MCF 10A (cell line): ENCODE measurements at regions not wholly inside any gene's neighbourhood (a gene's known extent, or its start where the extent isn't known, plus 50 kb on each side); places are given as distances from the start of the nearest gene placed in this dataset.

Source experiments
- BruUV-seq: library from RNA; stranded (reverse); fragments of 400-500 nt; replicated peaks from 2 replicates; lab custom pipeline; 2021; lab: Mats Ljungman, UMichigan
- CTCF ChIA-PET: fragments of 300-600 bp; sonication (Branson Sonifier 250); formaldehyde crosslinking; extraction: SDS; loops from one replicate; lab custom pipeline; 2021; ENCODE audit warnings: antibody characterized with exemption, inconsistent platforms; lab: Yijun Ruan, JAX
- POLR2A ChIA-PET: fragments of 300-600, 350-650 bp; sonication (Branson Sonifier 250); formaldehyde crosslinking; extraction: SDS; loops from one replicate; lab custom pipeline; 2020; ENCODE audit warnings: antibody characterized with exemption, inconsistent platforms; lab: Yijun Ruan, JAX
- DNase-seq: peaks from one replicate; pipeline ENCODE4 v3.0.0-alpha.2; 2018; ENCODE audit not compliant: unreplicated experiment
- H3K27ac Mint-ChIP-seq: one replicate; pipeline ENCODE4 v1.8.0; 2022; ENCODE audit warnings: mild to moderate bottlenecking, low read depth, mixed read lengths; ENCODE audit not compliant: unreplicated experiment
- H3K27me3 Mint-ChIP-seq: one replicate; pipeline ENCODE4 v1.8.0; 2022; ENCODE audit warnings: mixed read lengths; ENCODE audit not compliant: insufficient read depth, unreplicated experiment
- H3K36me3 Mint-ChIP-seq: one replicate; pipeline ENCODE4 v1.8.0; 2022; ENCODE audit warnings: mild to moderate bottlenecking, moderate library complexity, mixed read lengths; ENCODE audit not compliant: insufficient read depth, unreplicated experiment
- H3K4me1 Mint-ChIP-seq: one replicate; pipeline ENCODE4 v1.8.0; 2022; ENCODE audit warnings: mixed read lengths; ENCODE audit not compliant: insufficient read depth, unreplicated experiment
- H3K4me3 Mint-ChIP-seq: one replicate; pipeline ENCODE4 v1.8.0; 2022; ENCODE audit warnings: mild to moderate bottlenecking, moderate library complexity, mixed read lengths; ENCODE audit not compliant: unreplicated experiment
- H3K9me3 Mint-ChIP-seq: one replicate; pipeline ENCODE4 v1.8.0; 2022; ENCODE audit warnings: mixed read lengths; ENCODE audit not compliant: unreplicated experiment
- intact Hi-C: fragments of 100-400 bp; cut with micrococcal nuclease; formaldehyde crosslinking; loops from 2 replicates; pipeline ENCODE4 v1.14.1; 2022
- TF ChIP-seq, protein P1 (sequence below): fragments of 200-600 bp; IDR thresholded peaks from one replicate; pipeline ENCODE4 v1.8.0; 2022; ENCODE audit warnings: antibody characterized with exemption, mild to moderate bottlenecking; ENCODE audit not compliant: unreplicated experiment

DNA sequence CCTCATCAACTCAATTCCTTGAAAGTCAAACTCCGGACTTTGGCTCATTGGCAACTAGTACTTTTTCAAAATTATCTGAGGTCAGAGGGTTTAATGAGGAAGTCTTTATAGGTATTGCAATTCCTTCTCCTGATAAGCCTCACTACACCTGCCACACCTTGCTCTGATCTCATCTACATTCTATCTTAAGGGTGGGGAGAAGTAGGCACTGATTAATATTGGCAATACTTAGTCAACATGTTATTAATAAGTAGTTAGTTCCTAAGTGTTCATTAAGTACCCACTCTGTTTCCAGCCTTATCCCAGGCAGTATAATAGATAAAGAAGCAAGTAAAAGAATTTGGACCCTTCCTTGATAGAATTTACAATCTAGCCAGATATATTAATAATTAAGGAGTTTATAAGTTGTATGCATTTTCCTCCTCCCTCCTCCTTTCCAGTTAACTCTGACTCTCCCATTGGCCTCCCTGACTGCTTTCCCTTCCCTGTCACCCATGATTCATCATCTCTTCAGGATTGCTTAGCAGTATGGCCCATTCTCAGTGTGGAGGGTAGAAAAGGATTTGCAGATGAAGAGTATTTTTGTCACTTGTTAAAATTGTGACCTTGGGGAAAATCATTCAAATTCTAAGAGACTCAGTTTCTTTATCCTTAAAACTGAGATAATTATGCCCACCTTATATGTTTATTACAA, 231.0 kb upstream of the ATP2B1 start:
- Mint-ChIP-seq H3K9me3 (no peaks in the 10 kb centered on the region), H3K36me3 (no peaks in the 10 kb centered on the region)
- BruUV-seq = no TSS peak

DNA sequence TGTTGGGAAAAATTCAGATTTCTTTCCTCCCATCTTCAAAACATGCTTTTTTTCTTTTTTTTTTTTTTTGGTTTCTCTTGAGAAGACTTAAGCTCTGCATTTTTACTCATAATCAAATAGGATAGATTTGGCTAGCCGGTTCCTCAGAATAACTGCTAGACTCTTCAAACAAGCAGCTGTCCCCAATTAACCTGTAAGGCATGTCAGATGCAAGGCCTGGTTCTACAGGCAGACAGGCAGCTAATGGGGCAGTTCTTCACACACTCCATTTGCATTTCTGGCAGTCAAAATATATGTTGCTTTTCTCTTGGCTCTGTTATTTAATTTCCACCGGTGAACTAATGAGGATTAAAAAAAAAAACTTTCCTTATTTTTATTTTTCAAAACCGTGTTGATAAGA, 228.0 kb upstream of the ATP2B1 start:
- no peak overlapping the region for H3K27ac Mint-ChIP-seq
- CTCF ChIA-PET = interaction anchor here (0.6 to 1.1 kb wide), 4 partner anchors 172 to 1042 kb away, joined by 3 to 4 read pairs (median 3); no protein-coding TSS in a partner anchor
- BruUV-seq = no TSS peak
- TF ChIP-seq, protein P1, sequence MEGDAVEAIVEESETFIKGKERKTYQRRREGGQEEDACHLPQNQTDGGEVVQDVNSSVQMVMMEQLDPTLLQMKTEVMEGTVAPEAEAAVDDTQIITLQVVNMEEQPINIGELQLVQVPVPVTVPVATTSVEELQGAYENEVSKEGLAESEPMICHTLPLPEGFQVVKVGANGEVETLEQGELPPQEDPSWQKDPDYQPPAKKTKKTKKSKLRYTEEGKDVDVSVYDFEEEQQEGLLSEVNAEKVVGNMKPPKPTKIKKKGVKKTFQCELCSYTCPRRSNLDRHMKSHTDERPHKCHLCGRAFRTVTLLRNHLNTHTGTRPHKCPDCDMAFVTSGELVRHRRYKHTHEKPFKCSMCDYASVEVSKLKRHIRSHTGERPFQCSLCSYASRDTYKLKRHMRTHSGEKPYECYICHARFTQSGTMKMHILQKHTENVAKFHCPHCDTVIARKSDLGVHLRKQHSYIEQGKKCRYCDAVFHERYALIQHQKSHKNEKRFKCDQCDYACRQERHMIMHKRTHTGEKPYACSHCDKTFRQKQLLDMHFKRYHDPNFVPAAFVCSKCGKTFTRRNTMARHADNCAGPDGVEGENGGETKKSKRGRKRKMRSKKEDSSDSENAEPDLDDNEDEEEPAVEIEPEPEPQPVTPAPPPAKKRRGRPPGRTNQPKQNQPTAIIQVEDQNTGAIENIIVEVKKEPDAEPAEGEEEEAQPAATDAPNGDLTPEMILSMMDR = no peak
- H3K4me1 Mint-ChIP-seq = no peaks in the 10 kb centered on the region
- no peak overlapping the region for H3K4me3 Mint-ChIP-seq
- POLR2A ChIA-PET = interaction anchor here (1.9 kb wide), 1 partner anchor 12 kb away, joined by 8 read pairs; no protein-coding TSS in a partner anchor
- intact Hi-C loops = no loop called here
- H3K9me3 Mint-ChIP-seq = no peaks in the 10 kb centered on the region
- no peak for DNase-seq
- H3K36me3 Mint-ChIP-seq = no peaks in the 10 kb centered on the region
- H3K27me3 Mint-ChIP-seq = no peaks in the 10 kb centered on the region

More for the DNA sequence above, 231.0 kb upstream of the ATP2B1 start:
- ChIA-PET CTCF (no interaction called here), POLR2A (no interaction called here)
- no peak for DNase-seq
- Mint-ChIP-seq H3K4me3 (no peak overlapping the region), H3K27ac (no peak overlapping the region), H3K27me3 (no peaks in the 10 kb centered on the region), H3K4me1 (peaks cover 9% of the 10 kb centered on the region)
- TF ChIP-seq, protein P1 = no peak
- intact Hi-C loops = no loop called here

DNA sequence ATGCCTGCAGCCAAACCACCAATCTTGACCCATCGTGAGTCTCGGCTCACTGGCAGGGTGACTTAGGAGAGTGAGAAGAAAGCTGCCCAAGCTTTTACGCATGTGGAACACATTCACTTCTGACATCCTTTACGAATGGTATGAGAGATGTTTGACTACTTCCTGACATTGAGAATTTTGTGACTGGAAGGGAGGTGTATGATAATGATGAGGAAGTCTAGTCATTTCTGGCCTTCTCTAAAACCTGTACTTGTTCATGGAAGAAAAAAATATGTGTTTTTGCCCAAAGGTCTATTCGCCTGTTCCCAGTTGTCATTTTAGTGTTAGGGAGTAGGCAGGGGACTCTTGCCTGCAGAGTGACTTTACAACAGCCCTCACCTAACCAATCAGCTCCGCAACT, 227.2 kb upstream of the ATP2B1 start:
- TF ChIP-seq, protein P1 = no peak
- H3K9me3 Mint-ChIP-seq = no peaks in the 10 kb centered on the region
- no peak for DNase-seq
- intact Hi-C loops = no loop called here
- H3K27ac Mint-ChIP-seq = no peak overlapping the region
- H3K4me1 Mint-ChIP-seq = no peaks in the 10 kb centered on the region
- CTCF ChIA-PET = interaction anchor here (0.6 to 1.1 kb wide), 4 partner anchors 172 to 1042 kb away, joined by 3 to 4 read pairs (median 3); no protein-coding TSS in a partner anchor
- BruUV-seq = no TSS peak
- H3K36me3 Mint-ChIP-seq = no peaks in the 10 kb centered on the region
- POLR2A ChIA-PET = interaction anchor here (1.9 kb wide), 1 partner anchor 13 kb away, joined by 8 read pairs; no protein-coding TSS in a partner anchor
- no peak overlapping the region for H3K4me3 Mint-ChIP-seq
- no peaks in the 10 kb centered on the region for H3K27me3 Mint-ChIP-seq

DNA sequence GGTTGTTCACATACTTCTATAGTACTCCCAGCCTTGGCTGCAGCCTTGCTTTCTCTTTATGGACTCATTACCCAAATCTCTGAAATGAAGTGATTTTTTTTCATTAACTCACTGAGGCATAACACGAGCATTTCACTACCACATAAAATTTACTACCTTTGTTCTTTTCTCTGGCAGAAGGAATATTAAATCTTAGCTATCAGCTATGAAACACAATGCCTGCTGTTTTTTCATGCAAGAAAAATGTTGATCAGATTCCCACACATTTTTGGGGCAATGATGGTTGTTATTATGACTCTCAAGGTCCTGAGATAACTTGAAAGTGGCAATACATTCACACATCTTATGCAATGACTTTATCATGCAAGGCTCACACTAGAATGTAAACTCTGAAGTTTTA, 225.3 kb upstream of the ATP2B1 start:
- Mint-ChIP-seq H3K27me3 (no peaks in the 10 kb centered on the region), H3K36me3 (no peaks in the 10 kb centered on the region), H3K4me1 (no peaks in the 10 kb centered on the region), H3K9me3 (no peaks in the 10 kb centered on the region), H3K4me3 (no peak overlapping the region), H3K27ac (no peak overlapping the region)
- BruUV-seq = no TSS peak
- CTCF ChIA-PET = interaction anchor here (0.7 kb wide), 1 partner anchor 224 kb away, joined by 3 read pairs; no protein-coding TSS in a partner anchor
- intact Hi-C loops = no loop called here
- no peak for DNase-seq
- POLR2A ChIA-PET = interaction anchor here (2.2 kb wide), 1 partner anchor 13 kb away, joined by 6 read pairs; no protein-coding TSS in a partner anchor
- TF ChIP-seq, protein P1 = no peak
